KMS-11 (cell line): ENCODE measurements at regions not wholly inside any gene's neighbourhood (a gene's known extent, or its start where the extent isn't known, plus 50 kb on each side); places are given as distances from the start of the nearest gene placed in this dataset.

ENCODE experiments used
- H2AFZ ChIP-seq: fragments of 200-600 bp; sonication (generic); 2 replicates; pipeline ENCODE4 v1.6.1; 2016; ENCODE audit warnings: antibody characterized with exemption, mixed run types, low read depth
- H3K27ac ChIP-seq: fragments of 200-600 bp; sonication (generic); 2 replicates; pipeline ENCODE4 v1.6.1; 2016; ENCODE audit warnings: mild to moderate bottlenecking, mixed run types
- H3K27me3 ChIP-seq: fragments of 200-600 bp; sonication (generic); 2 replicates; pipeline ENCODE4 v1.6.1; 2017; ENCODE audit warnings: mild to moderate bottlenecking, low read depth, mixed run types, moderate library complexity; ENCODE audit not compliant: insufficient read depth
- H3K36me3 ChIP-seq: fragments of 200-600 bp; sonication (generic); 2 replicates; pipeline ENCODE4 v1.6.1; 2017; ENCODE audit warnings: mild to moderate bottlenecking, mixed run types; ENCODE audit not compliant: insufficient read depth
- H3K4me1 ChIP-seq: fragments of 200-600 bp; sonication (generic); 2 replicates; pipeline ENCODE4 v1.6.1; 2016; ENCODE audit warnings: mild to moderate bottlenecking, low read depth, mixed run types; ENCODE audit not compliant: poor library complexity, severe bottlenecking
- H3K4me2 ChIP-seq: fragments of 200-600 bp; sonication (generic); 2 replicates; pipeline ENCODE4 v1.7.0; 2016; ENCODE audit warnings: mild to moderate bottlenecking, mixed run types
- H3K4me3 ChIP-seq: fragments of 200-600 bp; sonication (generic); IDR thresholded peaks from 2 replicates; pipeline ENCODE4 v1.6.1; 2017; ENCODE audit warnings: low read depth, low read length, mixed read lengths; ENCODE audit not compliant: insufficient read depth
- H3K79me2 ChIP-seq: fragments of 200-600 bp; sonication (generic); 2 replicates; pipeline ENCODE4 v1.6.1; 2016; ENCODE audit warnings: low read depth, mixed run types; ENCODE audit not compliant: insufficient read depth
- H3K9ac ChIP-seq: fragments of 200-600 bp; sonication (generic); 2 replicates; pipeline ENCODE4 v1.6.1; 2016; ENCODE audit warnings: mild to moderate bottlenecking, mixed run types
- H4K20me1 ChIP-seq: fragments of 200-600 bp; sonication (generic); 2 replicates; pipeline ENCODE4 v1.6.1; 2016; ENCODE audit warnings: mild to moderate bottlenecking, mixed run types; ENCODE audit not compliant: insufficient read depth
- CTCF ChIP-seq: fragments of 200-600 bp; sonication (generic); conservative IDR thresholded peaks from 2 replicates; pipeline ENCODE4 v1.6.1; 2017; ENCODE audit warnings: low read depth, mild to moderate bottlenecking, antibody characterized with exemption, low read length, moderate library complexity, mixed read lengths

GRCh38 chr5:122702524-122702875 lies 72.4 kb upstream of the SNX2 start:
- no peaks in the 10 kb centered on the region for H3K36me3 ChIP-seq
- TF ChIP-seq CTCF: no peak
- H3K79me2 ChIP-seq: no peaks in the 10 kb centered on the region
- no peaks in the 10 kb centered on the region for H3K27me3 ChIP-seq
- H3K4me2 ChIP-seq: no peak overlapping the region; the same call in 1 of the 2 replicates
- 0 out of 2 replicates have a peak overlapping the region, but pooled peaks have one; percentile 45 for H3K27ac ChIP-seq
- H3K4me3 ChIP-seq: no peak overlapping the region
- H3K4me1 ChIP-seq: peaks cover 23% of the 10 kb centered on the region
- H3K9ac ChIP-seq: no peak overlapping the region
- no peaks in the 10 kb centered on the region for H4K20me1 ChIP-seq
- no peak overlapping the region for H2AFZ ChIP-seq

GRCh38 chr5:122703203-122703602 lies 71.7 kb upstream of the SNX2 start:
- H3K27me3 ChIP-seq: no peaks in the 10 kb centered on the region

GRCh38 chr5:122704247-122705036 lies 70.4 kb upstream of the SNX2 start:
- H3K4me1 ChIP-seq: peaks cover 23% of the 10 kb centered on the region
- H3K4me2 ChIP-seq: no peak overlapping the region
- peak; percentile 73 for TF ChIP-seq CTCF
- H3K27ac ChIP-seq: no peak overlapping the region
- no peak overlapping the region for H3K9ac ChIP-seq
- H3K36me3 ChIP-seq: no peaks in the 10 kb centered on the region
- H2AFZ ChIP-seq: no peak overlapping the region
- no peaks in the 10 kb centered on the region for H3K79me2 ChIP-seq
- no peaks in the 10 kb centered on the region for H3K27me3 ChIP-seq
- no peaks in the 10 kb centered on the region for H4K20me1 ChIP-seq
- H3K4me3 ChIP-seq: no peak overlapping the region

More at GRCh38 chr5:122703203-122703602, 71.7 kb upstream of the SNX2 start:
- Histone ChIP-seq H2AFZ (no peak overlapping the region), H3K4me2 (no peak overlapping the region), H3K4me3 (no peak overlapping the region), H3K79me2 (no peaks in the 10 kb centered on the region), H4K20me1 (no peaks in the 10 kb centered on the region), H3K27ac (no peak overlapping the region), H3K36me3 (no peaks in the 10 kb centered on the region), H3K4me1 (peaks cover 23% of the 10 kb centered on the region), H3K9ac (no peak overlapping the region)
- no peak for TF ChIP-seq CTCF

- H3K36me3 ChIP-seq: no peaks in the 10 kb centered on the region
Measured at GRCh38 chr5:122705851-122706250, 69.0 kb upstream of the SNX2 start.

More at GRCh38 chr5:122705851-122706250, 69.0 kb upstream of the SNX2 start:
- Histone ChIP-seq H2AFZ (no peak overlapping the region), H3K4me1 (peaks cover 22% of the 10 kb centered on the region), H3K27me3 (no peaks in the 10 kb centered on the region), H3K4me2 (no peak overlapping the region), H3K27ac (no peak overlapping the region), H3K4me3 (no peak overlapping the region), H3K9ac (no peak overlapping the region), H3K79me2 (no peaks in the 10 kb centered on the region), H4K20me1 (no peaks in the 10 kb centered on the region)
- TF ChIP-seq CTCF: no peak
